ENCODE measurements at regions not wholly inside any gene's neighbourhood (a gene's known extent, or its start where the extent isn't known, plus 50 kb on each side); places are given as distances from the start of the nearest gene placed in this dataset.
"Not testable (repeated sequence)": the region's sequence is repeated elsewhere in the genome, so short reads cannot be mapped to it uniquely, and the experiment has no call there.

- DNase-seq: no peak
Measured at GRCh38 chr14:28247491-28247890, 519.1 kb upstream of the FOXG1 start.

DNA sequence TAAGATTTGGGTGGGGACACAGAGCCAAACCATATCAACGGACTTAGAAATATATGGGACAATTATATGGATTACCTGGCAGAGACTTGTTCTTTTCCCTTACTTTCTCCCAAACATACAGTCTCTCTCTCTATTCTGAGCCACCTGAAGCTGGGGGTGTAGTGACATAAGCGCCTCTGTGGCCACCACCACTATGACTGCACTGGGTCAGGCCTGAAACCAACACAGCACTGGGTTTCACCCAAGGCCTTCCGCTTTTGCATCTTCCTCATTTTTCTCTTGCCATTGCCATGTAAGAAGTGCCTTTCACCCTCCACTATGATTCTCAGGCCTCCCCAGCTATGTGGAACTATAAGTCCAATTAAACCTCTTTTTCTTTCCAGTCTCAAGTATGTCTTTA is 514.5 kb upstream of the FOXG1 start:
- not testable (repeated sequence) for DNase-seq

DNA sequence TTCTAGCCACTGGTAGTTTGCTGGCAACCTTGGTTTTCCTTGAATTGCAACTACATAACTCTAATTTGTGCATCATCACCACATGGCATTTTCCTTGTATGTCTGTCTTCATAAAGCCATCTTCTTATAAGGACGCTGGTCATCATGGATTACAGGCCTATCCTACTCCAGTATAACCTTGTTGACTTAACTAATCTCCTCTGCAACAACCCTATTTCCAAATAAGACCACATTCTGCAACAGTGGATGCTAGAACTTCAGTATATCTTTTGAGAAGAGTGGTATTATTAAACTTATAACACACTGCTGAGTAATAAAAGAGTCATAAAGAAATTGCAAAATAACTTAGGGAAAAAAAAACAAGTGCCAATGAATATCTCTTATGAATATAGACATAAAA is 511.8 kb upstream of the FOXG1 start:
- no peak for DNase-seq

GRCh38 chr14:28264306-28264705 is 502.3 kb upstream of the FOXG1 start:
- DNase-seq: no peak

DNA sequence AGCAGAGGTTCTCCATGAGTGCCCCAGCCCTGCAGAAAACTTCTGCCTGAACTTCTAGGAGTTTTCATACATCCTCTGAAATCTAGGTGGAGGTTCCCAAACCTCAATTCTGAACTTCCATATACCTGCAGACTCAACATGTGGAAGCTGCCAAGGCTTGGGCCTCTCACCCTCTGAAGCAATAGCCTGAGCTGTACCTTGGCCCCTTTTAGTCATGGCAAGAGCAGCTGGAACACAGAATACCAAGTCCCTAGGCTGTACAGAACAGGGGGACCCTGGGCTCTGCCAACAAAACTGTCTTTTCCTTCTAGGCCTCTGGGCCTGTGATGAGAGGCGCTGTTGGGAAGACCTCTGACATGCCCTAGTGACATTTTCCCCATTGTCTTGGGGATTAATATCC is 494.3 kb upstream of the FOXG1 start:
- DNase-seq: no peak

DNA sequence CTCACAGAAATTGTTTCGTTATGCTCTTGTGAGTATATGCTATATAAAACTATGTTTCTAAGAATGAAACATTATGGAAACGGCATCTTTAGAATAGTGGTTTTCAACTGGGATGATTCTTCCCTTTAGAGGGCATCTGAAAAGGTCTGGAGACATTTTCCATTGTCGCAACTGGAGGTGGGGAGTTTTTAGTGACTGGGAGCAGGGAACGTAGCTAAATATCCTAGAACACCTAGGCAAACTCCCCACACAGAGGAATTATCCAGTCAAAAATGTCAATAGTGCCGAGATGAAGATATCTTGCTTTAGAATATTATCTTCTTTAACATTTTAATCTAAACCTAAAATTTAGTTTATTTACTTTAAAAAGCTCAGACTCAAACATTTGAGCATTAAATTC is 486.1 kb upstream of the FOXG1 start:
- no peak for DNase-seq

- no peak for DNase-seq
Measured at GRCh38 chr14:28280997-28281598, 485.5 kb upstream of the FOXG1 start.

GRCh38 chr14:28284546-28285300 is 481.9 kb upstream of the FOXG1 start:
- DNase-seq: no peak

GRCh38 chr14:28294834-28295440 is 471.6 kb upstream of the FOXG1 start:
- DNase-seq: no peak

DNA sequence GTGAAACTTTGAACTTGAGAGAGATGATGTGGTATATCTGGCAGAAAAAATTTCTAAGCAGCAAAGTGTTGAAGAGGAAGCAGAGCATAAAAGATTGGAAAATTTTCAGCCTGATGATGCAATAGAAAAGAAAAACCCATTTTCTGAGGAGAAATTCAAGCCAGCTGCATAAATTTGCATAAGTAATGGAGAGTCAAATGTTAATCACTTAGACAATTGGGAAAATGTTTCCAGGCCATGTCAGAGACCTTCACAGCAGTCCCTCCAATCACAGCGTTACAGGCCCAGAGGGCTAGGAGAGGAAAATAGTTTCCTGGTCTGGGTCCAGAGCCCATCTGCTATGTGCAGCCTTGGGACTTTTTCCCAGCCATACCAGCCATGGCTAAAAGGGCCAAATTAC is 469.0 kb upstream of the FOXG1 start:
- no peak for DNase-seq

DNA sequence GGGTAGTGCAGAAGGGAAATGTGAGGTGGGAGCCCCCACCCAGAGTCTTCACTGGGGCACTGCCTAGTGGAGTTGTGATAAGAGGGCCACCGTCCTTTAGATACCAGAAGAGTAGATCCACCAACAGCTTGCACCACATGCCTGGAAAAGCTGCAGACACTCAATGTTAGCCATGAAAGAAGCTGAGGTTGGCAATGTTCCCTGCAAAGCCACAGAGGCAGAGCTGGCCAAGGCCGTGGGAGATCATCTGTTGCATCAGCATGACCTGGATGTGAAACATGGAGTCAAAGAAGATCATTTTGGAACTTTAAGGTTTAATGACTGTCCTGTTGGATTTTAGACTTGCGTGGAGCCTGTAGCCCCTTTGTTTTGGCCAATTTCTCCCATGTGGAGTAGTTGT is 468.4 kb upstream of the FOXG1 start:
- no peak for DNase-seq

GRCh38 chr14:28299227-28299626 is 467.4 kb upstream of the FOXG1 start:
- DNase-seq: no peak

- DNase-seq: no peak
Measured at GRCh38 chr14:28300356-28300755, 466.2 kb upstream of the FOXG1 start.

- no peak for DNase-seq
Measured at GRCh38 chr14:28301179-28301578, 465.4 kb upstream of the FOXG1 start.

- DNase-seq: no peak
Measured at GRCh38 chr14:28303248-28303647, 463.3 kb upstream of the FOXG1 start.

DNA sequence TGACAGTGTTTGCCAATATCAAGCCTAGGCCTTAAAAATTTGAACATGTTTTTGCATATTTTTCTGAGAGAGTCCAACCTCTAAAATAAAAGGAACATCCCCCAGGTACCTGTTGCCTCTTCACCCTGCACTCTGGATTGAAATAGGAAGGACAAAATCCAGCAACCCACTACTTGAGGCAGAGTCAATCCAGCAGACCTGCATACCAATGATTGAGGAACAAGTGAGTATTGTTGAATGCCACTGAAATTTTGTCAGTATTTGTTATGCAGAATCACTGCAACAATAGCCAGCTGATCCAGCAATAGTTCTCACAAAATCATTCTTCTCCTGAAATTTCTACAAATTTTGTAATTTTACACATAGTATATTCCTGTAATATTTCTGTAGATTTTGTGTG is 460.6 kb upstream of the FOXG1 start:
- no peak for DNase-seq

- DNase-seq: no peak
Measured at GRCh38 chr14:28307506-28307905, 459.1 kb upstream of the FOXG1 start.

DNA sequence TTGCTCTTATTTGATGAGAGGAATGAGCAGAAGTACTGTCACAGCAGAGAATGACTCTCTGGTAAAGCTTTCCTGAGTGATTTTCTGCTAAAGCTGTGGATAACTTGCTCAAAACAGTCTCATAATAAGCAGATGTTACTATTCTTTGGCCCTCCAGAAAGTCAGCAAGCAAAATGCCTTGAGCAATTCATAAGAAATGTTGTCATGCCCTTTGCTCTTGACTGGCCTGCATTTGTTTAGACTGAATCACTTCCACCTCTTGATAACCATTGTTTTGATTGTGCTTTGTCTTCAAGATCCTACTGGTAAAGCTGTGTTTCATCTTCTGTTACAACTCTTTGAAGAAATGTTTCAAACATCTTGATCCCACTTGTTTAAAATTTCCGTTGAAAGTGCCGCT is 457.9 kb upstream of the FOXG1 start:
- DNase-seq: no peak

GRCh38 chr14:28317890-28318675 is 448.5 kb upstream of the FOXG1 start:
- DNase-seq: not testable (repeated sequence)

GRCh38 chr14:28321475-28322244 is 444.9 kb upstream of the FOXG1 start:
- DNase-seq: no peak

GRCh38 chr14:28323366-28323765 is 443.2 kb upstream of the FOXG1 start:
- DNase-seq: no peak
